Suprapubic skin (tissue), 4 donors: ENCODE measurements at regions not wholly inside any gene's neighbourhood (a gene's known extent, or its start where the extent isn't known, plus 50 kb on each side); places are given as distances from the start of the nearest gene placed in this dataset.

ENCODE experiments used
- CTCF ChIP-seq, 2 donors: fragments of 200-600 bp in 1 of 2; fragments of 450-650 bp in 1 of 2; sonication (generic) in 1 of 2; IDR thresholded peaks; one replicate each; pipeline ENCODE4 v1.5.1; 2016 to 2019; ENCODE audit warnings: antibody characterized with exemption in 2 of 2, mild to moderate bottlenecking in 1 of 2, moderate library complexity in 1 of 2
- POLR2A ChIP-seq, 2 donors: fragments of 450-650 bp; IDR thresholded peaks; one replicate each; pipeline ENCODE4 v1.6.1; 2017; ENCODE audit warnings: antibody characterized with exemption in 2 of 2, mild to moderate bottlenecking in 2 of 2, moderate library complexity in 2 of 2
- POLR2AphosphoS5 ChIP-seq, 3 donors: sonication (generic); formaldehyde crosslinking; IDR thresholded peaks; one replicate each; pipeline ENCODE4 v1.6.1; 2017; ENCODE audit warnings: antibody characterized with exemption in 3 of 3

DNA sequence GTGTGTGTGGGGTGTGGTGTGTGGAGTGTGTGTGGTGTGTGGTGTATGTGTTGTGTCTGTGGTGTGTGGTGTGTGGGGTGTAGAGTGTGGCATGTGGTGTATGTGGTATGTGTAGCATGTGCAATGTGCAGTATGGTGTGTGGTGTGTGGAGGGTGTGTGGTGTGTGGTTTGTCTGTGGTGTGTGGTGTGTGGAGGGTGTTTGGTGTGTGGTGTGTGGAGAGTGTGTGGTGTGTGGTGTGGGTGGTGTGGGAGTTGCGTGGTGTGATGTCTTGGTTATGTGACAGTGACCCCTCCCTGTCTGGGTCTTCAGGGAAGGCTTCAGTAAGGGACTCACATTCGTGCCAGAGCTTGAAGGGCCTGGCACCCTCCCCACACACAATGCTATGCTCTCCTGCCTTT is 718.2 kb upstream of the SOX11 start:
- TF ChIP-seq POLR2A (IDR thresholded peaks at IDR 0.05) (no peak), CTCF (IDR thresholded peaks at IDR 0.05) (no peak), POLR2AphosphoS5 (IDR thresholded peaks at IDR 0.05) (no peak)
